ENCODE measurements at regions not wholly inside any gene's neighbourhood (a gene's known extent, or its start where the extent isn't known, plus 50 kb on each side); places are given as distances from the start of the nearest gene placed in this dataset.

GRCh38 chr5:144896473-144896872 lies 725.8 kb downstream of the KCTD16 start:
- Histone ChIP-seq H3K4me2 (ENCODE audit: low read depth, low read length) (no peak overlapping the region), H3K9ac (ENCODE audit: low read depth, low read length) (no peak overlapping the region), H3K27me3 (ENCODE audit: control insufficient read depth, insufficient read depth, low read length) (no peaks in the 10 kb centered on the region), H2BK120ac (ENCODE audit: low read depth, low read length) (no peak overlapping the region), H2BK5ac (ENCODE audit: low read depth, low read length, poor library complexity, severe bottlenecking) (no peak overlapping the region), H3K4me3 (ENCODE audit: insufficient read depth, low read depth, low read length) (no peak overlapping the region), H2AFZ (replicated peaks; ENCODE audit: low read length, poor library complexity) (no peak overlapping the region), H4K5ac (ENCODE audit: low read depth, low read length) (no peak overlapping the region), H3K4ac (ENCODE audit: low read depth, low read length) (no peak overlapping the region), H4K91ac (ENCODE audit: insufficient read depth, low read depth, low read length) (no peak overlapping the region), H3K9me3 (ENCODE audit: control insufficient read depth, insufficient read depth, low read length) (no peaks in the 10 kb centered on the region), H3K79me1 (ENCODE audit: low read depth in 1 of 2, low read length in 2 of 2) (no peaks in the 10 kb centered on the region), H2AK5ac (ENCODE audit: low read depth, low read length) (no peak overlapping the region), H2BK20ac (ENCODE audit: low read depth, low read length) (no peak overlapping the region), H3K14ac (replicated peaks; ENCODE audit: low read depth, low read length) (no peak overlapping the region), H2AK9ac (replicated peaks; ENCODE audit: low read depth, low read length, poor library complexity) (no peak overlapping the region), H4K8ac (ENCODE audit: low read depth in 2 of 2, low read length in 2 of 2) (no peak overlapping the region), H3K56ac (ENCODE audit: extremely low read depth, insufficient read depth, low read length) (no peak overlapping the region), H3K18ac (ENCODE audit: low read depth, low read length) (no peak overlapping the region), H4K20me1 (ENCODE audit: insufficient read depth, low read length) (no peaks in the 10 kb centered on the region), H3K27ac (ENCODE audit: insufficient read depth, low read length) (no peak overlapping the region), H3K4me1 (ENCODE audit: control insufficient read depth, insufficient read depth, low read length) (no peaks in the 10 kb centered on the region), H3K9me1 (ENCODE audit: insufficient read depth, low read length) (no peaks in the 10 kb centered on the region), H3K36me3 (ENCODE audit: control insufficient read depth, insufficient read depth, low read length) (no peaks in the 10 kb centered on the region), H2BK15ac (ENCODE audit: low read depth, low read length) (no peak overlapping the region), H3K23ac (ENCODE audit: low read depth, low read length) (no peak overlapping the region)
- dilution Hi-C loops (cut with HindIII; ENCODE audit: low sequenced_read_pairs, unreplicated experiment) (no loop called here), in situ Hi-C loops (cut with MboI; ENCODE audit: low sequenced_read_pairs) (no loop called here), intact Hi-C loops (cut with micrococcal nuclease) (no loop called here)
- ChIA-PET CTCF (no interaction called here), POLR2A (ENCODE audit: unreplicated experiment) (no interaction called here)
- no peak for ATAC-seq (ENCODE audit: low read depth)
- TF ChIP-seq RFX5 (IDR thresholded peaks at IDR 0.05; ENCODE audit: low read depth, low read length) (no peak), MXI1 (IDR thresholded peaks at IDR 0.05; ENCODE audit: borderline replicate concordance, low read depth, low read length) (no peak), MAZ (IDR thresholded peaks at IDR 0.05; ENCODE audit: borderline replicate concordance, low read depth, low read length) (no peak), CTCF (conservative IDR thresholded peaks at IDR 0.05; ENCODE audit: low read depth, low read length) (no peak), MAFK (IDR thresholded peaks at IDR 0.05; ENCODE audit: low read depth, low read length) (no peak), RAD21 (IDR thresholded peaks at IDR 0.05; ENCODE audit: low read length) (no peak), RCOR1 (IDR thresholded peaks at IDR 0.05; ENCODE audit: insufficient replicate concordance, low read length) (no peak), NFE2L2 (IDR thresholded peaks at IDR 0.05; ENCODE audit: low read depth, low read length) (no peak), FOS (IDR thresholded peaks at IDR 0.05; ENCODE audit: low read depth, low read length) (no peak), CEBPB (IDR thresholded peaks at IDR 0.05; ENCODE audit: low read depth, low read length) (no peak), POLR2A (IDR thresholded peaks at IDR 0.05; ENCODE audit: low read depth, low read length) (no peak), BHLHE40 (IDR thresholded peaks at IDR 0.05; ENCODE audit: low read depth, low read length) (no peak), CHD1 (IDR thresholded peaks at IDR 0.05; ENCODE audit: low read depth, low read length) (no peak), SMC3 (IDR thresholded peaks at IDR 0.05; ENCODE audit: low read depth, low read length) (no peak)
- TF ChIP-seq, protein P1, sequence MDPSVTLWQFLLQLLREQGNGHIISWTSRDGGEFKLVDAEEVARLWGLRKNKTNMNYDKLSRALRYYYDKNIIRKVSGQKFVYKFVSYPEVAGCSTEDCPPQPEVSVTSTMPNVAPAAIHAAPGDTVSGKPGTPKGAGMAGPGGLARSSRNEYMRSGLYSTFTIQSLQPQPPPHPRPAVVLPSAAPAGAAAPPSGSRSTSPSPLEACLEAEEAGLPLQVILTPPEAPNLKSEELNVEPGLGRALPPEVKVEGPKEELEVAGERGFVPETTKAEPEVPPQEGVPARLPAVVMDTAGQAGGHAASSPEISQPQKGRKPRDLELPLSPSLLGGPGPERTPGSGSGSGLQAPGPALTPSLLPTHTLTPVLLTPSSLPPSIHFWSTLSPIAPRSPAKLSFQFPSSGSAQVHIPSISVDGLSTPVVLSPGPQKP (IDR thresholded peaks at IDR 0.05; ENCODE audit: borderline replicate concordance, low read depth, low read length) = no peak
- TF ChIP-seq, protein P2, sequence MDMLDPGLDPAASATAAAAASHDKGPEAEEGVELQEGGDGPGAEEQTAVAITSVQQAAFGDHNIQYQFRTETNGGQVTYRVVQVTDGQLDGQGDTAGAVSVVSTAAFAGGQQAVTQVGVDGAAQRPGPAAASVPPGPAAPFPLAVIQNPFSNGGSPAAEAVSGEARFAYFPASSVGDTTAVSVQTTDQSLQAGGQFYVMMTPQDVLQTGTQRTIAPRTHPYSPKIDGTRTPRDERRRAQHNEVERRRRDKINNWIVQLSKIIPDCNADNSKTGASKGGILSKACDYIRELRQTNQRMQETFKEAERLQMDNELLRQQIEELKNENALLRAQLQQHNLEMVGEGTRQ (IDR thresholded peaks at IDR 0.05; ENCODE audit: low read depth, low read length) = no peak
- 100% methylated on average over 1 of the region's 2 CpGs; no CpG with 5 or more reads in 1 of the 2 experiments for WGBS, 2 experiments (ENCODE audit: extremely low coverage in 2 of 2, insufficient read length in 1 of 2)
- no TSS peak for BruUV-seq (replicated peaks)
- no peak for DNase-seq

Data from IMR-90 (cell line).